Cardiac fibroblast (primary cell): ENCODE measurements at regions not wholly inside any gene's neighbourhood (a gene's known extent, or its start where the extent isn't known, plus 50 kb on each side); places are given as distances from the start of the nearest gene placed in this dataset.

Experiments
- DNase-seq, 2 donors: peaks; one replicate each; pipeline versions ENCODE4 v3.0.0 to v3.0.0-alpha.2; 2010; ENCODE audit warnings: low read depth in 2 of 2
- H3K4me3 ChIP-seq, 2 donors: replicated peaks in 1 of 2; 1 replicate in 1 of 2; 2 replicates in 1 of 2; pipeline ENCODE4 v1.5.1; 2011; ENCODE audit warnings: low read depth in 2 of 2, low read length in 2 of 2, mild to moderate bottlenecking in 2 of 2, moderate library complexity in 1 of 2
- CTCF ChIP-seq: IDR thresholded peaks from one replicate; pipeline ENCODE4 v1.5.1; 2011; ENCODE audit warnings: low read depth, mild to moderate bottlenecking, low read length, inconsistent platforms

- no peak overlapping the region for H3K4me3 ChIP-seq
- no peak for DNase-seq
- TF ChIP-seq CTCF = no peak
These were observed 268.0 kb downstream of the BMP7 start for GRCh38 chr20:56998438-56998837.

- TF ChIP-seq CTCF = no peak
- DNase-seq = no peak
- no peak overlapping the region for H3K4me3 ChIP-seq
These were observed 265.9 kb downstream of the BMP7 start for GRCh38 chr20:57000441-57000968.

GRCh38 chr20:57001126-57001767 lies 265.2 kb downstream of the BMP7 start:
- no peak for TF ChIP-seq CTCF

GRCh38 chr20:57002066-57002570 lies 264.3 kb downstream of the BMP7 start:
- H3K4me3 ChIP-seq = no peak overlapping the region
- TF ChIP-seq CTCF = no peak
- DNase-seq = no peak

More at GRCh38 chr20:57001126-57001767, 265.2 kb downstream of the BMP7 start:
- no peak overlapping the region for H3K4me3 ChIP-seq
- no peak for DNase-seq

GRCh38 chr20:57003012-57003411 lies 263.4 kb downstream of the BMP7 start:
- no peak for DNase-seq
- H3K4me3 ChIP-seq = no peak overlapping the region
- TF ChIP-seq CTCF = no peak

- no peak overlapping the region for H3K4me3 ChIP-seq
- no peak for DNase-seq
These were observed 262.0 kb downstream of the BMP7 start for GRCh38 chr20:57004416-57004815.

More at GRCh38 chr20:57004416-57004815, 262.0 kb downstream of the BMP7 start:
- no peak for TF ChIP-seq CTCF
